K562 (cell line): ENCODE measurements at regions not wholly inside any gene's neighbourhood (a gene's known extent, or its start where the extent isn't known, plus 50 kb on each side); places are given as distances from the start of the nearest gene placed in this dataset.

Experiments used
- CGGBP1 ChIP-seq: fragments of 250-450 bp; sonication (Bioruptor Pico); IDR thresholded peaks from 2 replicates; pipeline ENCODE4 v1.9.0; 2021; ENCODE audit warnings: mild to moderate bottlenecking
- CTCF ChIP-seq, 3 experiments: IDR thresholded peaks in 2 of 3; conservative IDR thresholded peaks in 1 of 3; 2 replicates each; pipeline ENCODE4 v1.5.1; 2011 to 2012; ENCODE audit warnings: low read length in 3 of 3, mild to moderate bottlenecking in 3 of 3, control low read depth in 2 of 3, improper control_type of control experiment in 1 of 3, inconsistent platforms in 1 of 3, low read depth in 1 of 3, mixed read lengths in 1 of 3, moderate library complexity in 1 of 3; ENCODE audit not compliant: insufficient read depth in 2 of 3
- EWSR1 ChIP-seq: fragments of 450-650 bp; IDR thresholded peaks from 2 replicates; pipeline ENCODE4 v1.6.1; 2018; ENCODE audit warnings: borderline replicate concordance, mild to moderate bottlenecking, low read depth, moderate library complexity; ENCODE audit not compliant: partially characterized antibody
- EZH2 ChIP-seq: IDR thresholded peaks from 2 replicates; pipeline ENCODE4 v1.6.1; 2012; ENCODE audit warnings: low read depth, mild to moderate bottlenecking, inconsistent platforms, low read length, borderline replicate concordance
- HCFC1 ChIP-seq: IDR thresholded peaks from 2 replicates; pipeline ENCODE4 v1.6.1; 2012; ENCODE audit warnings: low read depth, low read length, improper control_type of control experiment
- KLF16 ChIP-seq: IDR thresholded peaks from 2 replicates; pipeline ENCODE4 v1.6.1; 2016; ENCODE audit warnings: antibody characterized with exemption
- MNT ChIP-seq, 2 experiments: fragments of 450-650 bp; conservative IDR thresholded peaks; 2 replicates each; pipeline ENCODE4 v1.6.1; 2017; ENCODE audit warnings: mild to moderate bottlenecking in 2 of 2, moderate library complexity in 2 of 2
- SREBF2 ChIP-seq: sonication (generic); formaldehyde crosslinking; IDR thresholded peaks from 2 replicates; pipeline ENCODE4 v1.4.0; 2020; ENCODE audit warnings: mild to moderate bottlenecking, missing genetic modification reagents

- no peak for TF ChIP-seq MNT (conservative IDR thresholded peaks at IDR 0.05)
- no peak for TF ChIP-seq HCFC1
- no peak for TF ChIP-seq EWSR1
- TF ChIP-seq EZH2, result no peak
- no peak for TF ChIP-seq KLF16
- TF ChIP-seq SREBF2 (CRISPR knock-in tag), result no peak
- peak; percentile 62 to 65 (median 65) for TF ChIP-seq CTCF (IDR thresholded peaks at IDR 0.05 in 2 of 3, conservative IDR thresholded peaks at IDR 0.05 in 1 of 3; ENCODE audit: insufficient read depth in 2 of 3, low read depth in 1 of 3, low read length in 3 of 3)
- TF ChIP-seq CGGBP1 (CRISPR knock-in tag), result no peak
These were observed 213.4 kb downstream of the CDCA7 start for GRCh38 chr2:173568054-173568453.
